ENCODE measurements at regions not wholly inside any gene's neighbourhood (a gene's known extent, or its start where the extent isn't known, plus 50 kb on each side); places are given as distances from the start of the nearest gene placed in this dataset.

- H3K27ac ChIP-seq (ENCODE audit: poor library complexity, severe bottlenecking), result no peak overlapping the region
- TF ChIP-seq CTCF (IDR thresholded peaks at IDR 0.05; ENCODE audit: poor library complexity, severe bottlenecking), result no peak
- no peaks in the 10 kb centered on the region for H3K36me3 ChIP-seq (ENCODE audit: low read depth)
- H3K9me3 ChIP-seq (ENCODE audit: severe bottlenecking), result no peaks in the 10 kb centered on the region
- peaks cover 7% of the 10 kb centered on the region for H3K4me1 ChIP-seq (ENCODE audit: insufficient read depth, poor library complexity, severe bottlenecking)
- ATAC-seq (ENCODE audit: low read depth), result no peak
- peaks cover 3% of the 10 kb centered on the region for H3K27me3 ChIP-seq (ENCODE audit: insufficient read depth, poor library complexity, severe bottlenecking)
- no peak for DNase-seq (ENCODE audit: low spot score)
- no peak overlapping the region for H3K4me3 ChIP-seq (ENCODE audit: severe bottlenecking)
Observed at GRCh38 chr2:239460780-239461179, 60.0 kb upstream of the HDAC4 start.

- Histone ChIP-seq H3K4me3 (ENCODE audit: severe bottlenecking) (no peak overlapping the region), H3K27me3 (ENCODE audit: insufficient read depth, poor library complexity, severe bottlenecking) (peaks cover 3% of the 10 kb centered on the region), H3K9me3 (ENCODE audit: severe bottlenecking) (no peaks in the 10 kb centered on the region), H3K4me1 (ENCODE audit: insufficient read depth, poor library complexity, severe bottlenecking) (no peaks in the 10 kb centered on the region), H3K27ac (ENCODE audit: poor library complexity, severe bottlenecking) (no peak overlapping the region), H3K36me3 (ENCODE audit: low read depth) (no peaks in the 10 kb centered on the region)
- TF ChIP-seq CTCF (IDR thresholded peaks at IDR 0.05; ENCODE audit: poor library complexity, severe bottlenecking), result no peak
- DNase-seq (ENCODE audit: low spot score), result no peak
- no peak for ATAC-seq (ENCODE audit: low read depth)
Observed at GRCh38 chr2:239459606-239460005, 58.8 kb upstream of the HDAC4 start.

- H3K9me3 ChIP-seq (ENCODE audit: severe bottlenecking), result no peaks in the 10 kb centered on the region
- H3K4me3 ChIP-seq (ENCODE audit: severe bottlenecking), result no peak overlapping the region
- no peaks in the 10 kb centered on the region for H3K4me1 ChIP-seq (ENCODE audit: insufficient read depth, poor library complexity, severe bottlenecking)
- DNase-seq (ENCODE audit: low spot score), result no peak
- ATAC-seq (ENCODE audit: low read depth), result no peak
- no peak for TF ChIP-seq CTCF (IDR thresholded peaks at IDR 0.05; ENCODE audit: poor library complexity, severe bottlenecking)
- H3K36me3 ChIP-seq (ENCODE audit: low read depth), result no peaks in the 10 kb centered on the region
- no peak overlapping the region for H3K27ac ChIP-seq (ENCODE audit: poor library complexity, severe bottlenecking)
- peaks cover 3% of the 10 kb centered on the region for H3K27me3 ChIP-seq (ENCODE audit: insufficient read depth, poor library complexity, severe bottlenecking)
Observed at GRCh38 chr2:239459056-239459455, 58.2 kb upstream of the HDAC4 start.

- Histone ChIP-seq H3K9me3 (ENCODE audit: severe bottlenecking) (no peaks in the 10 kb centered on the region), H3K4me1 (ENCODE audit: insufficient read depth, poor library complexity, severe bottlenecking) (no peaks in the 10 kb centered on the region), H3K36me3 (ENCODE audit: low read depth) (no peaks in the 10 kb centered on the region), H3K27ac (ENCODE audit: poor library complexity, severe bottlenecking) (no peak overlapping the region), H3K27me3 (ENCODE audit: insufficient read depth, poor library complexity, severe bottlenecking) (peaks cover 3% of the 10 kb centered on the region), H3K4me3 (ENCODE audit: severe bottlenecking) (no peak overlapping the region)
- ATAC-seq (ENCODE audit: low read depth), result no peak
- DNase-seq (ENCODE audit: low spot score), result no peak
- no peak for TF ChIP-seq CTCF (IDR thresholded peaks at IDR 0.05; ENCODE audit: poor library complexity, severe bottlenecking)
Observed at GRCh38 chr2:239457586-239458445, 57.0 kb upstream of the HDAC4 start.

GRCh38 chr2:239456940-239457339 is 56.1 kb upstream of the HDAC4 start:
- ATAC-seq (ENCODE audit: low read depth) (no peak), DNase-seq (ENCODE audit: low spot score) (no peak)
- Histone ChIP-seq H3K9me3 (ENCODE audit: severe bottlenecking) (no peaks in the 10 kb centered on the region), H3K27me3 (ENCODE audit: insufficient read depth, poor library complexity, severe bottlenecking) (peaks cover 4% of the 10 kb centered on the region), H3K27ac (ENCODE audit: poor library complexity, severe bottlenecking) (no peak overlapping the region), H3K4me1 (ENCODE audit: insufficient read depth, poor library complexity, severe bottlenecking) (no peaks in the 10 kb centered on the region), H3K36me3 (ENCODE audit: low read depth) (no peaks in the 10 kb centered on the region), H3K4me3 (ENCODE audit: severe bottlenecking) (no peak overlapping the region)
- no peak for TF ChIP-seq CTCF (IDR thresholded peaks at IDR 0.05; ENCODE audit: poor library complexity, severe bottlenecking)
